ENCODE measurements at regions not wholly inside any gene's neighbourhood (a gene's known extent, or its start where the extent isn't known, plus 50 kb on each side); places are given as distances from the start of the nearest gene placed in this dataset.

- Histone ChIP-seq H2AFZ (ENCODE audit: low read depth) (no peak overlapping the region), H3K9me2 (no peaks in the 10 kb centered on the region), H3K4me2 (no peak overlapping the region), H3K27me3 (ENCODE audit: insufficient read depth) (no peaks in the 10 kb centered on the region), H3K9me3 (no peaks in the 10 kb centered on the region), H4K20me1 (ENCODE audit: insufficient read depth) (no peaks in the 10 kb centered on the region), H3K36me3 (replicated peaks in 1 of 2; ENCODE audit: control insufficient read depth in 1 of 2, insufficient read depth in 2 of 2, low read length in 1 of 2) (no peaks in the 10 kb centered on the region), H3K27ac (ENCODE audit: low read depth in 2 of 2, low read length in 1 of 2) (no peak overlapping the region), H3K9ac (no peak overlapping the region), H3F3A (replicated peaks; ENCODE audit: insufficient read depth) (no peaks in the 10 kb centered on the region), H3K79me2 (ENCODE audit: insufficient read depth) (no peaks in the 10 kb centered on the region; the same call in 1 of the 2 replicates), H3K4me3 (ENCODE audit: low read depth in 2 of 2, low read length in 1 of 2) (no peak overlapping the region), H3K4me1 (ENCODE audit: control insufficient read depth in 1 of 2, insufficient read depth in 2 of 2, low read depth in 1 of 2, low read length in 1 of 2) (peaks cover 0 to 4% of the 10 kb centered on the region in 2 experiments; a peak in 2 of 4 replicates)
- no peak for DNase-seq
- WGBS (ENCODE audit: low lambda C conversion rate), result 61% methylated on average over 2 of the region's 2 CpGs
- TF ChIP-seq RCOR1 (IDR thresholded peaks at IDR 0.05; ENCODE audit: low read length), result no peak
- no peak for TF ChIP-seq IRF3 (IDR thresholded peaks at IDR 0.05; ENCODE audit: low read depth, low read length)
- no peak for TF ChIP-seq POLR2AphosphoS5 (IDR thresholded peaks at IDR 0.05; ENCODE audit: low read depth, low read length)
- no peak for TF ChIP-seq TAF1 (IDR thresholded peaks at IDR 0.05; ENCODE audit: borderline replicate concordance, low read depth, low read length)
- no peak for TF ChIP-seq GATA2 (CRISPR knock-in tag; IDR thresholded peaks at IDR 0.05)
- TF ChIP-seq MAX (IDR thresholded peaks at IDR 0.05; ENCODE audit: low read depth), result no peak
- no peak for TF ChIP-seq YY1 (IDR thresholded peaks at IDR 0.05; ENCODE audit: low read depth)
- ChIA-PET POLR2A (no interaction called here), CTCF (interaction anchor here (1.2 kb wide), 1 partner anchor 12 kb away, joined by 4 read pairs; no protein-coding TSS in a partner anchor)
Measured at GRCh38 chr4:116866106-116866505, 219.3 kb downstream of the TRAM1L1 start.

GRCh38 chr4:116862592-116862991 is 222.8 kb downstream of the TRAM1L1 start:
- no peak for TF ChIP-seq SMC3 (IDR thresholded peaks at IDR 0.05; ENCODE audit: low read depth, low read length)
- TF ChIP-seq REST (IDR thresholded peaks at IDR 0.05; ENCODE audit: low read depth, low read length), result no peak
- no peak for TF ChIP-seq TAF1 (IDR thresholded peaks at IDR 0.05; ENCODE audit: borderline replicate concordance, low read depth, low read length)
- no peak for TF ChIP-seq CTCF (IDR thresholded peaks at IDR 0.05)
- TF ChIP-seq GATA2 (CRISPR knock-in tag; IDR thresholded peaks at IDR 0.05), result no peak
- TF ChIP-seq JUND (IDR thresholded peaks at IDR 0.05), result no peak
- TF ChIP-seq FOXM1 (IDR thresholded peaks at IDR 0.05; ENCODE audit: low read depth), result no peak
- no peaks in the 10 kb centered on the region for H3K36me3 ChIP-seq (replicated peaks in 1 of 2; ENCODE audit: control insufficient read depth in 1 of 2, insufficient read depth in 2 of 2, low read length in 1 of 2)
- WGBS (ENCODE audit: low lambda C conversion rate), result 63% methylated on average over 1 of the region's 1 CpG
- no peak overlapping the region for H3K27ac ChIP-seq (ENCODE audit: low read depth in 2 of 2, low read length in 1 of 2)
- H3K27me3 ChIP-seq (ENCODE audit: insufficient read depth), result no peaks in the 10 kb centered on the region
- H3K4me3 ChIP-seq (ENCODE audit: low read depth in 2 of 2, low read length in 1 of 2), result no peak overlapping the region
- CTCF ChIA-PET, result no interaction called here
- no peaks in the 10 kb centered on the region for H3F3A ChIP-seq (replicated peaks; ENCODE audit: insufficient read depth)
- POLR2A ChIA-PET, result no interaction called here
- no peaks in the 10 kb centered on the region for H3K79me2 ChIP-seq (ENCODE audit: insufficient read depth)
- H3K9me2 ChIP-seq, result no peaks in the 10 kb centered on the region
- H3K9ac ChIP-seq, result no peak overlapping the region
- no peaks in the 10 kb centered on the region for H3K9me3 ChIP-seq
- H4K20me1 ChIP-seq (ENCODE audit: insufficient read depth), result no peaks in the 10 kb centered on the region
- no peak overlapping the region for H3K4me2 ChIP-seq
- no peak for DNase-seq
- no peak overlapping the region for H2AFZ ChIP-seq (ENCODE audit: low read depth)
- H3K4me1 ChIP-seq (ENCODE audit: control insufficient read depth in 1 of 2, insufficient read depth in 2 of 2, low read depth in 1 of 2, low read length in 1 of 2), result no peaks in the 10 kb centered on the region
